ENCODE measurements at regions not wholly inside any gene's neighbourhood (a gene's known extent, or its start where the extent isn't known, plus 50 kb on each side); places are given as distances from the start of the nearest gene placed in this dataset.

DNA sequence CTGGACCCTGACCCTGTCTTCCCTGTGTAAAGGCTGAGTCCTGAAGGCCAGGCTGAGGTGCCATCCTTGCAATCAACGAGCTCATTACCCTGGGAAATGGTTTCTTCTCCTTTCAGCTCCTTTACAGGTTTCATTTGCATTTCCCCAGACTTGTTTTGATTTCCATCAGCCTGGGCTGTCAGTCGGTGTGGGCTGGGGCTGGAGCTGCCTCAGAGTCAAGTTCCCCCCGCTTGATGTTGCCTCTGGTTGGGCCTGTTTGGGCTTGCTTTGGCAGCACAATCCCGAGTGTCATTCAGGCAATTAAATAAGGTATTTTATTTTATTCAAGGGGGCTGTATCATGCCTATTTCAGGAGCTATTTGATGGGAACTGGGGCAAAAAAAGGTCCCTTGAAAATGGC lies 424.9 kb downstream of the INSC start:
- ATAC-seq (ENCODE audit: insufficient read depth, low read depth) (no peak), DNase-seq (no peak)
- no peaks in the 10 kb centered on the region for H3K36me3 ChIP-seq (ENCODE audit: insufficient read depth, low read length)
- no peak overlapping the region for H2AFZ ChIP-seq (ENCODE audit: low read depth, low read length)
- no peak overlapping the region for H3K4me2 ChIP-seq (ENCODE audit: insufficient read depth, low read length)
- no peaks in the 10 kb centered on the region; the same call in 1 of the 2 replicates for H4K20me1 ChIP-seq (ENCODE audit: insufficient read depth, low read length)
- TF ChIP-seq, protein P1, sequence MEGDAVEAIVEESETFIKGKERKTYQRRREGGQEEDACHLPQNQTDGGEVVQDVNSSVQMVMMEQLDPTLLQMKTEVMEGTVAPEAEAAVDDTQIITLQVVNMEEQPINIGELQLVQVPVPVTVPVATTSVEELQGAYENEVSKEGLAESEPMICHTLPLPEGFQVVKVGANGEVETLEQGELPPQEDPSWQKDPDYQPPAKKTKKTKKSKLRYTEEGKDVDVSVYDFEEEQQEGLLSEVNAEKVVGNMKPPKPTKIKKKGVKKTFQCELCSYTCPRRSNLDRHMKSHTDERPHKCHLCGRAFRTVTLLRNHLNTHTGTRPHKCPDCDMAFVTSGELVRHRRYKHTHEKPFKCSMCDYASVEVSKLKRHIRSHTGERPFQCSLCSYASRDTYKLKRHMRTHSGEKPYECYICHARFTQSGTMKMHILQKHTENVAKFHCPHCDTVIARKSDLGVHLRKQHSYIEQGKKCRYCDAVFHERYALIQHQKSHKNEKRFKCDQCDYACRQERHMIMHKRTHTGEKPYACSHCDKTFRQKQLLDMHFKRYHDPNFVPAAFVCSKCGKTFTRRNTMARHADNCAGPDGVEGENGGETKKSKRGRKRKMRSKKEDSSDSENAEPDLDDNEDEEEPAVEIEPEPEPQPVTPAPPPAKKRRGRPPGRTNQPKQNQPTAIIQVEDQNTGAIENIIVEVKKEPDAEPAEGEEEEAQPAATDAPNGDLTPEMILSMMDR (IDR thresholded peaks at IDR 0.05; ENCODE audit: borderline replicate concordance, extremely low read depth, low read length, poor library complexity, severe bottlenecking): no peak
- no peak overlapping the region for H3K27ac ChIP-seq (ENCODE audit: low read length)
- H3K9ac ChIP-seq (ENCODE audit: low read depth, low read length): no peak overlapping the region
- H3K79me2 ChIP-seq (ENCODE audit: insufficient read depth, low read length): no peaks in the 10 kb centered on the region
- H3K4me1 ChIP-seq (ENCODE audit: insufficient read depth, low read length): no peaks in the 10 kb centered on the region
- no peaks in the 10 kb centered on the region for H3K9me3 ChIP-seq (ENCODE audit: insufficient read depth, low read length, severe bottlenecking)
- peaks cover 8% of the 10 kb centered on the region for H3K27me3 ChIP-seq (ENCODE audit: insufficient read depth, low read length, poor library complexity)
- H3K4me3 ChIP-seq (ENCODE audit: low read depth in 1 of 2, low read length in 2 of 2): no peak overlapping the region

DNA sequence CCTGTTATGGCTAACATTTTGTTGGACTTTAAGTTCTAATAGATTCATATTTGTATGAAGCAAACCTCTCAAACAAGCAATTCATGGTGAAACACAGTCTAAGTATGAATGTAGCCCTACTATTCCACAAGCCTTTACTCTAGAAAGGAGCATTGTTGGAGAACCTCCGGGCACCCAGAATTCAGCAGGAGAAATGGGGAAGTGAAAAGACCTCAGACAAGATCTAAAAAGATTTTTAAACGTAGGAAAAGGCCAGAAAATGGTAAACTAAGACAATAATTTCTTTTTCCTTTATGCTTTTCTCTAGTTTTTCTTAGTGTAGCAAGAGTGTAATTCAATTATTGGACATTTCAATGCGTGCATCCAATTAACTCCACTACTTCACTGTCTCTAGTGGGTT lies 426.4 kb downstream of the INSC start:
- Histone ChIP-seq H3K79me2 (ENCODE audit: insufficient read depth, low read length) (no peaks in the 10 kb centered on the region), H3K27ac (ENCODE audit: low read length) (no peak overlapping the region), H3K4me2 (ENCODE audit: insufficient read depth, low read length) (no peak overlapping the region), H2AFZ (ENCODE audit: low read depth, low read length) (no peak overlapping the region), H3K4me1 (ENCODE audit: insufficient read depth, low read length) (no peaks in the 10 kb centered on the region), H3K36me3 (ENCODE audit: insufficient read depth, low read length) (no peaks in the 10 kb centered on the region), H3K9ac (ENCODE audit: low read depth, low read length) (no peak overlapping the region), H3K4me3 (ENCODE audit: low read depth in 1 of 2, low read length in 2 of 2) (no peak overlapping the region), H4K20me1 (ENCODE audit: insufficient read depth, low read length) (no peaks in the 10 kb centered on the region; the same call in 1 of the 2 replicates), H3K27me3 (ENCODE audit: insufficient read depth, low read length, poor library complexity) (peaks cover 4% of the 10 kb centered on the region), H3K9me3 (ENCODE audit: insufficient read depth, low read length, severe bottlenecking) (no peaks in the 10 kb centered on the region)
- TF ChIP-seq, protein P1 (IDR thresholded peaks at IDR 0.05; ENCODE audit: borderline replicate concordance, extremely low read depth, low read length, poor library complexity, severe bottlenecking): no peak
- ATAC-seq (ENCODE audit: insufficient read depth, low read depth): no peak
- DNase-seq: no peak

- Histone ChIP-seq H3K9ac (ENCODE audit: low read depth, low read length) (no peak overlapping the region), H3K4me3 (ENCODE audit: low read depth in 1 of 2, low read length in 2 of 2) (no peak overlapping the region), H2AFZ (ENCODE audit: low read depth, low read length) (no peak overlapping the region), H3K36me3 (ENCODE audit: insufficient read depth, low read length) (no peaks in the 10 kb centered on the region), H3K79me2 (ENCODE audit: insufficient read depth, low read length) (no peaks in the 10 kb centered on the region), H4K20me1 (ENCODE audit: insufficient read depth, low read length) (no peaks in the 10 kb centered on the region; the same call in 1 of the 2 replicates), H3K4me1 (ENCODE audit: insufficient read depth, low read length) (no peaks in the 10 kb centered on the region), H3K9me3 (ENCODE audit: insufficient read depth, low read length, severe bottlenecking) (no peaks in the 10 kb centered on the region), H3K27ac (ENCODE audit: low read length) (no peak overlapping the region), H3K27me3 (ENCODE audit: insufficient read depth, low read length, poor library complexity) (peaks cover 7% of the 10 kb centered on the region), H3K4me2 (ENCODE audit: insufficient read depth, low read length) (no peak overlapping the region)
- no peak for TF ChIP-seq EZH2 (IDR thresholded peaks at IDR 0.05; ENCODE audit: borderline replicate concordance, low read depth, low read length, severe bottlenecking)
- TF ChIP-seq, protein P1 (IDR thresholded peaks at IDR 0.05; ENCODE audit: borderline replicate concordance, extremely low read depth, low read length, poor library complexity, severe bottlenecking): no peak
- ATAC-seq (ENCODE audit: insufficient read depth, low read depth) (no peak), DNase-seq (no peak)
These were observed 429.6 kb downstream of the INSC start for GRCh38 chr11:15544353-15544752.

- no peak for TF ChIP-seq EZH2 (IDR thresholded peaks at IDR 0.05; ENCODE audit: borderline replicate concordance, low read depth, low read length, severe bottlenecking)
- TF ChIP-seq, protein P1 (IDR thresholded peaks at IDR 0.05; ENCODE audit: borderline replicate concordance, extremely low read depth, low read length, poor library complexity, severe bottlenecking): no peak
- Histone ChIP-seq H3K27me3 (ENCODE audit: insufficient read depth, low read length, poor library complexity) (peaks cover 3% of the 10 kb centered on the region), H3K4me1 (ENCODE audit: insufficient read depth, low read length) (no peaks in the 10 kb centered on the region), H2AFZ (ENCODE audit: low read depth, low read length) (no peak overlapping the region), H3K4me3 (ENCODE audit: low read depth in 1 of 2, low read length in 2 of 2) (no peak overlapping the region), H3K27ac (ENCODE audit: low read length) (no peak overlapping the region), H3K9ac (ENCODE audit: low read depth, low read length) (no peak overlapping the region), H4K20me1 (ENCODE audit: insufficient read depth, low read length) (no peaks in the 10 kb centered on the region), H3K4me2 (ENCODE audit: insufficient read depth, low read length) (no peak overlapping the region), H3K9me3 (ENCODE audit: insufficient read depth, low read length, severe bottlenecking) (no peaks in the 10 kb centered on the region), H3K79me2 (ENCODE audit: insufficient read depth, low read length) (no peaks in the 10 kb centered on the region), H3K36me3 (ENCODE audit: insufficient read depth, low read length) (no peaks in the 10 kb centered on the region)
- ATAC-seq (ENCODE audit: insufficient read depth, low read depth) (no peak), DNase-seq (no peak)
These were observed 433.0 kb downstream of the INSC start for GRCh38 chr11:15547685-15548084.
